HG03135 (cell line): ENCODE measurements at regions not wholly inside any gene's neighbourhood (a gene's known extent, or its start where the extent isn't known, plus 50 kb on each side); places are given as distances from the start of the nearest gene placed in this dataset.

Experiments used
- ATAC-seq: cut with Tn5 transposase; IDR thresholded peaks from one replicate; pipeline ENCODE4 v1.9.1; 2021; ENCODE audit warnings: mild to moderate bottlenecking, moderate library complexity; ENCODE audit not compliant: unreplicated experiment

DNA sequence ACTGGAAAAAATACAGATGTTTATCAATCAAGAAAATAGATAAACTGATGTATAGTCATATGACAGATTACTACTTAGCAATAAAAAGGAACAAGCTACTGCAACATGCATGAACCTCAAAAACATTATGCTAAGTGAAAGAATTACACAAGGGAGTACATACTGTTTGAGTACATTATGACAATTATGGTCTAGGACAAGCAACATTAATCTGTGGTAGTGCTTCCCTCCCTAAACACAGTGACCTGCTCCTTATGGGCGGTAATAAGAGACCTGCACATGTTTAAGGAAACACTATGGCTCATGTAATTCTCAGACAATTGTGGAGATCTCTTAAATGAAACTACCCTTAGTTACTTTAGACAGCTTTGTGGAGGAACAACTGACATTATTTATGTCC, 421.2 kb upstream of the FBXO33 start:
- no peak for ATAC-seq

DNA sequence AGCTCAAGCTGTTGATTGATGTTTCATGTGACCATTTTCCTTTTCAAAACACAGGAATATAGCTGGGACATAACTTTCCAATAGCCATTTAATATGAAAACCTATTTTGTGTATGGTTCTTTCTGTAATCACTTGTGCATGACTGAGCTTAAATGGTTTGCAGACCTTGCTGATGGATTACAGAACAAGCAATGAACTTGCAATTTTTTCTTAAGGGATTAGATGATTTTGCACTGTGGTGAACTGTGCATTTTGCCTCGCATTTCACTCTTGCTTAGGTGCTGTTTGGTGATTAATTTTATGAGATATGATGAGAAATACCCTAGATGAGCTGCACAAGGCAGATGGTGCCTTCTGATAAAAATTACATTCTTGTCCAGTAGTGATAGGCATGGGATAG, 419.0 kb upstream of the FBXO33 start:
- no peak for ATAC-seq

- no peak for ATAC-seq
These were observed 415.6 kb upstream of the FBXO33 start for GRCh38 chr14:39847852-39848251.

DNA sequence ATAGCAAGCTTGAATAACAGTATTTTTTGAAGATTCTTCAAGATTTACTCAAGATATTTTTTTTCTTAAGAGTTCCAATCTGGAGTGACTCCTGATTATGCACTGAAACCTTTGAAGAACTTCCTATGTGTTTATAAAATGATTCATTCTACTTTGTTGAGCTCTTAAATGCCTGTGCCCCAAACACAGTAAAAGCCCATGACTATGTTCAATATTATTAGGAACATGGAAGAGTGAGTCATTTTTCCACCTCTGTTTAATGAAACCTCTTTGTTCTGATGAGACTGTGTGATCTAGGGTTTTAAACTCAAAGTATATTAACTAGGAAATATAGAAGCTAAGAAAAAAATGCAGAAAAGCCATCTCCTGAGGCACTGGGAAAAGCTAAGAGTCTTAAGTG, 415.0 kb upstream of the FBXO33 start:
- ATAC-seq = no peak

GRCh38 chr14:39843881-39844280, 411.6 kb upstream of the FBXO33 start:
- ATAC-seq = no peak

DNA sequence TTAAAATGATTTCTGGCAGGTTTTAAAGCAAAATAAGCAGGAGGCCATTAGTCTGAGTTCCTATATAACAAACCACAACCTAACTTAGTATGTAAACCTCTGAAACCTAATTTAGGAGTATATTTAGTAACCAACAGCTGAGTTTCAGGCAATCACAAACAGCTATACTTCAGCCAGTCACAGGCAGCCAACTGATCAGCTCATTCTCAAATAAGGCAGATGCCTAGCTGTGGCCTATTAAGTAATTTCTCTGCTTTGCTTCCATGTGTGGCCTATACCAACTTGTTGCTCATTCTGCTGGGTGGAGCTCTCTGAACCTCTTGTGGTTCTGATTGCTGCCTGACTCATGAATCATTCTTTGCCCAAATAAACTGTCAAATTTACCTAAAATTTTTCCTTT, 408.9 kb upstream of the FBXO33 start:
- ATAC-seq = peak; percentile 59

DNA sequence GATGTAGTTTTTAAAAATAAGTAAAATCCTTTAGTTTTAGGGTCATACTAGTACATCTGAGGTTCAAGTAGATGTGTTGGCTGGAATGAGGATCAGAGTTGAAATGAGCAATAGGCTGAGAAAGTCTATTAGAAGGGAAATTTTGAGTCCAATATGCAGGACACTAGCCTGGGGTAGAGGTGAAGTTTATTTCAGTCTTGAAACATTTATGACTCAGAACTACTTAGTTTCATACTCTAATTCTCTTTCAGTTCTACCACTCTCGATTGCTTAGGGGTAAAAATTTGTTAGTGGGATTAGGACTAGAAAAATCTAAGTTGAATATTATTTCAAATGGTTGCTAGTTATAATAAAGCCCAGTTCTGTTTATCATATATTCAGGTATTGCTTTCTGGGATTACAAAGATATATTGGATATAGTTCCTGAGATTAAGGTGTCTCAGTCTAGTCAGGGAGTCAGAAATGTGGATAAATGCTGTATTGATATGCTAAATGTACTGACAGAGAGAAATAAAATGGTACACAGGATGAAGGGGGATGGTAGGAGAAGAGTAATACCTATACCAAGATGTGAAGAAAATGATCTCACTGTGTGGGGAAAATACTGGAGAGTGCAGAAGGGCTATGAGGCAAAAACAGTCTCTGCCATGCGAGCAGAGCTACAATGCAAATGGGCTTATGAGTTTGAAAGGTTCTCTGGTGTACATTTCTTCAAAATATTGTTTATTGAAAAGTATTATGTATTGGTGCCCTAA, 395.8 kb upstream of the FBXO33 start:
- peak; percentile 99 for ATAC-seq

GRCh38 chr14:39812532-39813320, 380.5 kb upstream of the FBXO33 start:
- ATAC-seq = no peak

- no peak for ATAC-seq
These were observed 375.0 kb upstream of the FBXO33 start for GRCh38 chr14:39807271-39807670.

- ATAC-seq = no peak
These were observed 352.2 kb upstream of the FBXO33 start for GRCh38 chr14:39784461-39784860.

DNA sequence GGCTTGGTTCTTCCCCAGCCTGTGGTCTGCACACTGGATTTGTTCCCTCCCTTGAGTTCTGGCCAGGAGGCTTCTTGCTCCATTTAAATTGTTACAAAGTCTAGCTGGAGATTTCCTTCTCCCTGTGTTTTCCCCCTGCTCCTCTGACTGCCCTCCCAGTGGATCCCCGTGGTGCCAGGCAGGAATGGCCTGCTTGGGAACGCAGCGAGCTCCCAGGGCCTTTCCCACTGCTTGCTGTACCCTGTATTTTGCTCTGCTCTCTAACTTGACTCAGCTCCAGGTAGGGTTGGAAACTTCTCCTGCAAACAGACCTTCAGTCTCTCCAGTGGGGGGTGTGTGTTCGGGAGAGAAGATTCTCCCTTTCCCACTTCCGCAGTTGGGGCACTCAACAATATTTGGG, 349.2 kb upstream of the FBXO33 start:
- ATAC-seq = no peak

DNA sequence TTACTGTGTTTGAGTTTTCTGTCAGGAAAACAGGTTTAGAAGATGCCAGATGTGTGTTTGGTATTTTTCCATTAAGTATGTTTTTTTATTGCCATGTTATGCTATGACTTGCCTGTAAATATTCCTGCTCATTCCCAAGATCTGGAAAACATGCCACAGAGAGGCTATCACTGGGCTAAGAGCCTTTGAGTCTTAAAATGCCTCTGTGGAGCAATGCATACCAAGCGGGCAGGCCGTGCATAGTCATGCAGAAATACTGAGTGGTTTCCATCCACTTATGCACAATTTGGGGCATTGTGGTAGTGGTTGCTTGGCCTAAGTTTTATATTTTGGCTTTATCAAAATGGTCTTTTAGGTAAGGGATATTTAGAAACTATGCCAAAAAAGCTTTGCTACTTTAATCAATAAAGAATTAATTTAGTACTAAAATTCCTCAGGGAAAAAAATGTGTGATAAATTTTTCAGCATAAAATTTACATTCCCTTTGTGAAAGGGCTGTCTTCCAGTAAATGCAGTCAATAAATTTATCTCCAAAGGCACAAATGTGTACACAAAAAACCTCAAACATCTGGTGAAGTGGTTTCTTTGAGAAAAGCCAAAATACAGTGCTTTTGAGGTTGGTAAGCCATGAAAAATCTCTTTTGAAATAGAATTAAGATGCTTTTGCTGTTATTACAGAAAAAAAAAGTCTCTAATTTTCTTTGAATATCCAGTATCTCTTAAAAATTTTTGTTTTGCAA, 341.3 kb upstream of the FBXO33 start:
- ATAC-seq = no peak

DNA sequence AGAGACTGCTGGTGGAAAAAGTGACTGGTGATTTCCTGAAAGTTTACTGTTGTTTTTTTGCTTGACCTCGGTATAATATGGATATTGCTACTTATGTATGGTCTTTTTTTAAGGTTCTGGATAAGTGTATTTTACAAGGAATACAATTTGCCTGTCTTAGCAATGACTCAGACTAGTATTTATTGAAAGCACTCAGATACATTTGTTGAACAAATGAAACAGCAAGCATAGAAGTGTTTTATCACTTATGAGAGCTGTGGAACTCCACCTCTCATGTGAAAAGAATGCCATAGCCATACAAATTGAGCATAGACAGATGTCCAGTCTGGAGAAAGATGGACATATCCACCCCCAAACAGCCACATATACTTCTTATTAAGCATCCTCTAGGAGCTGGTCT, 340.4 kb upstream of the FBXO33 start:
- ATAC-seq = no peak

- peak; percentile 74 for ATAC-seq
These were observed 336.4 kb upstream of the FBXO33 start for GRCh38 chr14:39768589-39768988.

DNA sequence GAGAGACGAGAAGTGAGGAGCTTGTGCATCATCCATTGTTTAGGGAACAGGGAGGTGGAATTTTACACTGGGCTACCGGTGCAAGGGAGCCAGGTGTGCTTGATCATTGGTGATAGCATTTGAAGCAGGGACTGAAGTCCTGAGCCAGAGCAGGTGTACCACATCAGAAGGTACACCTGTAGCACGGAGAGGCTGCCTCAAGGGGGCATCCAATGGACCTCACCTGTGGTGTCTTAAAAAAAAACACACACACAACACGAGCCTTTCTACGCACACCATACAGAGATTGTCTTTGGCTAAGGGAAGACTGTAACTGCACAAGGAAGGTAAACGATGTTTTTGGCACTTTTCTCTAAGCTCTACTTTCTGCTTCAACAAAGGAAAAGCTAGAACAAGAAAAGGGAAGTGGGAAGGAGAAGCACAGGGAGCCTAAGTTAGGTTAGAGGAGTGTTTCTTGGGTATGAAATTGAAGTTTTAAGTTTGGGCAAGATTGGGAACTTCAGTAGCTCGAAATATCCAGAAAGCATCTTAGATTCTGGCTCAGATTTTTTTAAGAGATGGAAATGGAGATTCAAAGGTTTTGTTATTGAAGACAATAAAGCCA, 334.3 kb upstream of the FBXO33 start:
- ATAC-seq = no peak

GRCh38 chr14:39765676-39766075, 333.4 kb upstream of the FBXO33 start:
- no peak for ATAC-seq

DNA sequence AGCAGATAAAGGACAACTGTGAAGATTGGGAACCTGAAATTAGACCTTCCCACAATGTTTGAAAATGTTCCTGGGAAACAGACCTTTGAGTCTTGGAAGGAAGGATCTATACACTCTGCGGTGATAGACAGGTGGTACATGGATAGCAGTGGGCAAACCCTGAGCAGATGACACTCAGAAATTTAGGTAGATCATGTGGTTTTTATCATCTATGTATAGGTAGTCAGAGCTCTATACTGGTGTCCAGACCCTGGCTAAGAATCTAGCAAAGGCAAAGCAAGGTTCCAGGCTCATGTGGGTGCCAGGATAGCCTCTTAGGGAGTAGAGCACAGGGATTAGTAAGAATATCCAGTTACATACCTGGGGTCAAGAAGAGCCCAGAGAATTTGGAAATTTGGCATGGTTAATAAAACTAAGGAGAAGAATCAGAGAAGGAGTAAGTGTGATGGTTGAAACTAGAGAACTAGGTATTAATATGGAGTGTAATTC, 331.2 kb upstream of the FBXO33 start:
- ATAC-seq = peak; percentile 40

DNA sequence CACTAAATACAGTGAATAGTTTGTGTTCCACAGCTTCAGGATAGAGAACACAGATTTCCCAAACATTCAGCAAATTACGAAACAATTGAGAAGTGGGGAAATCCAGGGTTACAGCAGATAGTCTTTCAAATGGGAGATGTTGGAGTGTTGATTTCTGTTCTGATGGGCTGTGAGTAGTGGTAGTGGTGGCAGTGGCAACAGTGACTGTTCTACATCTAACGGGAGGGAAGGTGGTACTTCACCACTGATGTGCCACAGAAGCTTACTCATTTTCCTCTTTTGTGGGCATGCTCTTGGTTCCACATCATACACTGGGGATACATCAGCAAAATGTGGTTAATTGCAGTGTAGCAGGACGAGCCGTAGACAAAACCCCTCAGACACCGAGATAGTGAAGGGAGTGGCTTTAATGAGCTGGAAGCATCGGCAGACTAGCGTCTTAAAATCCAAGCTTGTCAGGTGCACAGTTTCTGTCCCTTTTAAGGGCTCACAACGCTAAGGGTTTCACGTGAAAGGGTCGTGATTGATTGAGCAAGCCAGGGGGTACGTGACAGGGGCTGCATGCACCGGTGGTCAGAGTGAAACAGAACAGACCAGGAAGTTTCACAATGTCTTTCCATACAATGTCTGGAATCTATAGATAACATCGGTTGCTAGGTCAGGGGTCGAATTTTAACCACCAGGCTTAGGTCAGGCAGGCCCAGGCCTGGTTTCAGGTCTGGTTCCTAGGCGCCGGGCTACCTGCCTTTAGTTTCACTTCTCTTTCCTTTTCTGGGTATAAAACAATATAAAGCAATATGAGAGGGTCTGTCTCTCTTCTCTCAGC, 330.6 kb upstream of the FBXO33 start:
- ATAC-seq = peak; percentile 66

GRCh38 chr14:39755269-39755878, 323.1 kb upstream of the FBXO33 start:
- ATAC-seq = peak; percentile 90

GRCh38 chr14:39740454-39740853, 308.2 kb upstream of the FBXO33 start:
- no peak for ATAC-seq
